ENCODE measurements at regions not wholly inside any gene's neighbourhood (a gene's known extent, or its start where the extent isn't known, plus 50 kb on each side); places are given as distances from the start of the nearest gene placed in this dataset.
A peak's percentile ranks its signal among the peaks of the same experiment; 100 is the strongest.
"Not testable (repeated sequence)": the region's sequence is repeated elsewhere in the genome, so short reads cannot be mapped to it uniquely, and the experiment has no call there.

DNA sequence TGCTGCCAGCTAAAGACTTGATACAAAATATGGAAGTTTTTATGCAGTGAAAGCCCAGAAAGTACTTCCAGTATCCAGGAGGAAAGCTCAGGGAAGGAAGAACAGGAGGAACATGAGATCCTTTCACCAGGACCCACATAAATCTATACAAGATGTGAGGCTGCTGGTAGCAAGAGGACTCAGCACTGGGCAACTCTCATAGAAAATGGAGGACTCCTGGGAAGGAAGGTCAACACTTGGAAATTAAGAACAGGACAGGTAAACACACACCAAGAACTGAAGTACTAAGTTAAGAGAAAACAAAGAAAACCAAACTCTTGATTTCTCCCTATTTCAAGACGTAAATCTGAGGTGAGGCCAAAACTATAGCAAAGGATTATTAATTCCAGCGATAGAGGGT, 220.5 kb upstream of the HSF2 start:
- no peak for DNase-seq (ENCODE audit: low read depth)

DNA sequence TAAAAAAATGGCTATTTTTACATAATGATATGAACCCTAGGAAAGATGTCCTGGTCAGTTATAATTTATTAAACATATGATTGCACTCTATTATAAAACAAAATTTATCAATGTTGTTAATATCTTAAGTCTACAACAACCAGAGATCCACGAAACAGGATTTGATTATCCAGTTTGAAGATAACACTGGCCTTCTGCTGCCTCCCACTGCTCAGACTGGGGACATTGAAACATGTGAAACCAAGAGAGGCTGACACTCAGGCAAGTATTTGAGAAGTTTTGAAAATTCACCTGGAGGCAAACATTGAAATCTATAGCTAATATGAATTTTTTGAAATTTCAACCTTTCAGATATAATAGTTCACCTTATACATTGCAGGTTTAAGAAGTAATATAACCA, 219.3 kb upstream of the HSF2 start:
- peak; percentile 32 for DNase-seq (ENCODE audit: low read depth)

DNA sequence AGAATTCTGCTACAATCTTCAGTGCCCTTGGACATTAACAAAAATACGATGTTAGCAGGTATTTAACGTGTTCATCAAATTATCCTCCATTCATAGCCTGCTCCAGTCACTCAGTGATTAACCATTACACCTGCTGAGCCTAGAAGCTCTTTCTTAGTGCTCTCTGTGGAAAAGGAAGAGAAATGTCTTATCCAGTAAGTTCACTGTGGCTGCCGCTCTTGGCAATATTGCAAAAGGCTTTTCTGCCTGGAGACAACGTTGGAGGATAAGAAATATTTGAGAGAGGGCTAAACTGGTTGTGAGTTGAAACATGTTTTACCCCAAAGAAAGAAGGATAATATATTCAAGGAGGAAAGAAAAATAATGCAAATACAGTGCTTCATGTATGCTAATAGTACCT, 217.4 kb upstream of the HSF2 start:
- no peak for DNase-seq (ENCODE audit: low read depth)

- DNase-seq (ENCODE audit: low read depth), result peak; percentile 31
These were observed 215.0 kb upstream of the HSF2 start for GRCh38 chr6:122184401-122184827.

- not testable (repeated sequence) for DNase-seq (ENCODE audit: low read depth)
These were observed 214.0 kb upstream of the HSF2 start for GRCh38 chr6:122185458-122185857.

DNA sequence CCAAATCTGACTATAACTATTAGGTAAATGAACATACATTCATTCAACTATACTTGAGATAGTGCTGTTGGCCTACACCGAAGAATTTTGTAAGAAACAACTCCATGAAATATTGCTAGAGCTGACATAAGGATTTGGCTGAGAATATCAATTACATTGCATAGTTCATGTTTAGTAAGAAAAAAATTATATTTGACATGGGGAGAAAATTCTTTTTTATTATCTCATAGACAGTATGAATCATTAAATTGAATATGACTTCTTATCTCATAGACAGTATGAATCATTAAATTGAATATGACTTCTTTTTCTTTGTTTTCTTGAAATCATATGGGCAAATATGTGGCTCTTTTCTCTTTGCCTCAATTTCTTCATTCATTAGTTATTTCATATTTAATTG, 212.3 kb upstream of the HSF2 start:
- DNase-seq (ENCODE audit: low read depth), result no peak

DNA sequence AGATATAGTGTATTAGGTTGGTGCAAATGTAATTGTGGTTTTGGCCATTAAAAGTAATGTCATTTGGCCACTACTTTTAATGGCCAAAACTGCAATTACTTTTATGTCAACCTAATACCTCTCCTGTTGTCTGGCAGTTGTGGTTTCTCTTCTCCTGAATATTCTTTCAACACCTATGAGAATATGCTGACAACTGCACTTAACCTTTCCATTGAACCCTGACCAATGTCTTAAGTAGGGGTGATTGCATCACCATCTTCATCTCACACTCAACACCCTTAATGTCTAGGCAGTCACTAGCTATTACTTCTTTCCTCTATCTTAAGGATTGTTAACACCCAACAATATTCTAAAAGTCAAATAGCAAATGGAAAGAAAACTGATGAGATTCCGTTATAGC, 200.5 kb upstream of the HSF2 start:
- no peak for DNase-seq (ENCODE audit: low read depth)

DNA sequence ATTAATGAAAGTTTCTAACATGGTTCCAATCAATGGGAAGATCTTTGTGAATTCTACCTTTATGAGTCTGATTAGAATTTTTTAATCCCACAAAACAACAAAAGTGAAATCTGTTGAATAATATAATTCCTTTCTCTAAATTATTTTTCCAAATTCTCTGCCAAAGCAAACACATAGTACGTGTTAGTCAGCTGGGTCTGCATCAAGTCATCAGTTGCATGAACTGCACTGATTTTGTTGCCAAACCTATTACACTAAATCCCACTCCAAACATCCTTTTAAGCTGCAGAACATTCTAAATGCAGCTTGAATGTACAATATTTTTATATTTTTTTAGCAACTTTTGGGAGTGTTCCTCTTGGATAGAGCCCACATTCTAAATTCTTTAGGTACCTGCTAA, 199.0 kb upstream of the HSF2 start:
- peak; percentile 66 for DNase-seq (ENCODE audit: low read depth)

- no peak for DNase-seq (ENCODE audit: low read depth)
These were observed 196.8 kb upstream of the HSF2 start for GRCh38 chr6:122202576-122203137.

GRCh38 chr6:122207061-122207460, 192.4 kb upstream of the HSF2 start:
- no peak for DNase-seq (ENCODE audit: low read depth)

- DNase-seq (ENCODE audit: low read depth), result peak; percentile 54
These were observed 191.7 kb upstream of the HSF2 start for GRCh38 chr6:122207794-122208193.

DNA sequence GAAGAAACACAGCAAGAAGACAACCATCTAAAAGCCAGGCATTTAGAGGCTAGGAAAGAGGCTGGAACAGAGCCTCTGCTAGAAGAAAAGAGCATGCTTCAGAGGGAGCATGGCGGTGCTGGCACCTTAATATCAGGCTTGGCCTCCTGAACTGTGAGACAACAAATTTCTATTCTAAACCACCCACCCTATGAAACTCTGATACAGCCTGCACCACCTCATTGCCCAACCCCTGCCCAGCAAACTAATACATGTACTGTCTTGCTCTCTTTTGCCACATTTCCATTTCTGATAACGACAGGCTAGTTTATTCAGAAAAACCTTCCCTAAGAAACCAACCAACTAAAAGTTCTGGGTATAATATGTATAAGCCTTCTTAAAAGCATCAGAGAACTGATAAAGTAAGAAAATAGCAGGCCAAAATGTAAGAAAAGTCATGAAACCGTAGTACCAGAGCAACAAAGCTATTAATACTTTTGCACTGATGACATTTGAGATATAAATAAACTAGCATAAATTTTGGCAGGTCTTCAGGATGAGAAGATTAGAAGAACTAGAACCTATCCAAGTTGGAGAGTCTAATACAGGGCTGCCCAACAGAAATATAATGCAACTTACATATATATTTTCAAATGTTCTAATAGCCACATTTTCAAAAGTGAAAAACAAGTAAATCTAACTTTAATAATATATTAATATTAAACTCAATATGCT, 184.7 kb upstream of the HSF2 start:
- peak; percentile 38 for DNase-seq (ENCODE audit: low read depth)

DNA sequence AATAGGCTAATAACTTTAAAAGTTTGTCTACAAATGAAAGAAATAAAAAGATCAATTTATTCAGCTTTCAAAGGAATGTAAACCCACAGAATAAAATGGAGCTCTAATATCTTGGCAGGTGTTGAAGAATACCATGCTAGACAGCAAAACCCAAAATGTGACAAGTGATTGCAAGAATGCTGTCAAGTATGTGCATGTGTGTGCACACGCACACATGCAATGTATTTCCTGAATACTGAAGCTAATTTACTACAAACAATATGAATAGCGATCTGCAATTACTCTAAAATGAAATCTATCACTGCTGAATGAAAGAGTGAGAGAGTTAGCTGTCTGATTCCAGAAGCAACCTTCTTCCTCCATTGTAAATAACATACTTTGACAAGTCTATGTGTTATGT, 179.2 kb upstream of the HSF2 start:
- DNase-seq (ENCODE audit: low read depth), result no peak

- peak; percentile 66 for DNase-seq (ENCODE audit: low read depth)
These were observed 176.7 kb upstream of the HSF2 start for GRCh38 chr6:122222761-122223160.

GRCh38 chr6:122223251-122223650, 176.2 kb upstream of the HSF2 start:
- no peak for DNase-seq (ENCODE audit: low read depth)

- no peak for DNase-seq (ENCODE audit: low read depth)
These were observed 160.6 kb upstream of the HSF2 start for GRCh38 chr6:122238861-122239260.

GRCh38 chr6:122246906-122247658, 152.4 kb upstream of the HSF2 start:
- DNase-seq (ENCODE audit: low read depth), result no peak

DNA sequence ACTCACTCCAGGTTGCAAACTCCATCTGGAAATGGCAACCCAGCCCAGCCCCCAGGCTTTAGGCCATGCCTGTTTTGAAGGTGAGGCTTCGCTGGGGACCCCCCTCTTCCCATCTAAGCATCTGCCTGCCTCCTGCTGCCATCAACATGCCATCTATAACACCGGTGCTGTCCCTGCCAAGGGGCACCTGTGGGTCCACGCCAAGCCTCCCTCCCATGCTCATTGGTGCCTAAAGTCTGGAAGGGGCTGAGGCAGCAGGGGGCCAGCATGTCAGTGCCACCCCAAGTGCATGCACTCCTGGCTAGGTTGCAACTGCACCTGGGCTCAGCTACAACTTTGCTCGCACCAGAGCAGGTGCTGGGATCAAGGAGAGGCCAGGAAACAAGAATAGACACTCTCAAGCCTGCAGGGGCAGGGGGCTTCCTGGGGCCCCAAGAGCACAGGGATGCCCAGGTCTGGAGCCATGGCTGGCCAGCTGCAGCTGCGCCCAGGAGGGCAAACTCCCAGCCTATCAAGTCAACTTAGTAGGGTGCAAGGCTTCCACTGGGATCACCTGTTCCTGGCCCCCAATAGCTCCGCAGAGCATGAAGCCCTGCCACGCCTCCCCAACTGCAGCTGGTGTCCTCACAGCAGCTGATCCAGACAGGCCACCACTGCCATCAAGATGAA, 151.3 kb upstream of the HSF2 start:
- no peak for DNase-seq (ENCODE audit: low read depth)

- DNase-seq (ENCODE audit: low read depth), result no peak
These were observed 150.6 kb upstream of the HSF2 start for GRCh38 chr6:122248844-122249243.

- no peak for DNase-seq (ENCODE audit: low read depth)
These were observed 140.6 kb upstream of the HSF2 start for GRCh38 chr6:122258839-122259238.

DNA sequence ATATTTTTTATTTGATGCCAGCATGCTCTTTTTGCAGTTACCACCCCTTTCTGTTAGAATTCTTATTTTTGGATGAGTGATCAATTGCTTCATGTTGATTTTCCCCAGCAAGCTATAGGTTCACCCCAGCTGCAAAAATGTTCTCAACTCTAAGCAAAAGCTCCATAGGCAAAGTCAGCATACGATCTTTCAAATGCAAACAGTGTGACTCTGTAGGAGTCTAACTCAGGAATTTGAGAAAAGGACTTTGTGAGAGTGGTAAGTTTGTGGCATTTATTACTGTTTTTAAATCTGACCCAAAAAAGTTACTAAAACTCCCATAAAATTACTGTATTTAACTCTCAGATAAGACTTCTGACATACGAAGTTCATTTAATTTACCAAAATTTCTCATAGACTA, 134.9 kb upstream of the HSF2 start:
- no peak for DNase-seq (ENCODE audit: low read depth)

DNA sequence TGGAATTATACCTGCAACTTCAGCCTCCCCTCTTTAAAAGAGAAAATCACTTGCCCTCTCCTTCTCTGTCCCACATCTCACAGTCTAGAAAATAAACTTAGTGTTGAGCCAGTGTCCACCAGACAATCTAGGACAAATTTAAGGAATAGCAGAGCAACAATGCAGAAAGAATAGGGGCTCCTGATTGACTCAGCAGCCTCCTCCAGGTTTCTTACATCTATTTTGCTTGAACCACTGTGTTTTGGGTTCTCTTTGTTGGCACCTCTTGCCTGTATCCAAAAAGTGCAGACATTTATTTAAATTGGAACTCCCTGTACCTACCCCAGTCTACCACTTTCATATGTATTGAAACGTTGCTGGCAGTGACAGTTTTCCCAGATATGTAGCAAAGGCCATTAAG, 133.7 kb upstream of the HSF2 start:
- DNase-seq (ENCODE audit: low read depth), result no peak

- DNase-seq (ENCODE audit: low read depth), result no peak
These were observed 131.1 kb upstream of the HSF2 start for GRCh38 chr6:122268394-122268793.
